Brain microvascular endothelial cell (primary cell): ENCODE measurements at regions not wholly inside any gene's neighbourhood (a gene's known extent, or its start where the extent isn't known, plus 50 kb on each side); places are given as distances from the start of the nearest gene placed in this dataset.
"Not testable (repeated sequence)": the region's sequence is repeated elsewhere in the genome, so short reads cannot be mapped to it uniquely, and the experiment has no call there.

Experiments
- DNase-seq: peaks from one replicate; pipeline ENCODE4 v3.0.0-alpha.2; 2020
- H3K27ac ChIP-seq: fragments of 250-450 bp; sonication (Bioruptor Pico); 2 replicates; pipeline ENCODE4 v1.5.1; 2020; ENCODE audit warnings: mild to moderate bottlenecking, moderate library complexity
- H3K27me3 ChIP-seq: fragments of 250-450 bp; sonication (Bioruptor Pico); replicated peaks from 2 replicates; pipeline ENCODE4 v1.5.1; 2020; ENCODE audit warnings: mild to moderate bottlenecking
- H3K36me3 ChIP-seq: fragments of 250-450 bp; sonication (Bioruptor Pico); replicated peaks from 2 replicates; pipeline ENCODE4 v1.5.1; 2020; ENCODE audit warnings: mild to moderate bottlenecking
- H3K4me3 ChIP-seq: 2 replicates; pipeline ENCODE4 v1.5.1; 2011; ENCODE audit warnings: low read depth, mild to moderate bottlenecking, control low read depth, low read length, moderate library complexity
- in situ Hi-C: cut with HindIII; loops from 2 replicates; pipeline ENCODE4 v1.10.0; 2017; ENCODE audit warnings: low sequenced_read_pairs, low pct_ligation_motif_present
- TF ChIP-seq, protein P1 (sequence below): IDR thresholded peaks from 2 replicates; pipeline ENCODE4 v1.5.1; 2011; ENCODE audit warnings: low read depth, mild to moderate bottlenecking, moderate library complexity, low read length, control low read depth, inconsistent platforms; ENCODE audit errors: missing control alignments

DNA sequence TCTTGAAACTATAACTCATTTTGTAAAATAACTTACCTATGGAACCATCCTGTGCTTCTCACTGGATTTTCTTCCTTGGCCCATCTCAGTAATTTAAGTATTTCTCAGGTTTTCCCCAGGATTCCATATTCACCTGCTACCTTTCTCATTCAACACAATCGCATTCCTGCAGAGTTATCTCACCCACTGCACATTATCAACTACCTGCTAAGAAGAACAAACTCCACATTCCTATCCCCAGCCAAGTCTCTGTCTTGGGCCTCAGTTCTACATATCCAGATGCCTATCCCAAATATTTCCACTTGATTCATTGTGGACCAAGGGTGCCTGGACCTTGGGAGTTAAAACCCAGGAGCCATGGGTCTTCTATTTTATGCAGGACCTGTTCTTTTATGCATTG lies 60.2 kb upstream of the KCNQ5 start:
- Histone ChIP-seq H3K4me3 (no peak overlapping the region), H3K27me3 (no peaks in the 10 kb centered on the region), H3K27ac (no peak overlapping the region), H3K36me3 (no peaks in the 10 kb centered on the region)
- DNase-seq: no peak
- in situ Hi-C loops: no loop called here
- TF ChIP-seq, protein P1, sequence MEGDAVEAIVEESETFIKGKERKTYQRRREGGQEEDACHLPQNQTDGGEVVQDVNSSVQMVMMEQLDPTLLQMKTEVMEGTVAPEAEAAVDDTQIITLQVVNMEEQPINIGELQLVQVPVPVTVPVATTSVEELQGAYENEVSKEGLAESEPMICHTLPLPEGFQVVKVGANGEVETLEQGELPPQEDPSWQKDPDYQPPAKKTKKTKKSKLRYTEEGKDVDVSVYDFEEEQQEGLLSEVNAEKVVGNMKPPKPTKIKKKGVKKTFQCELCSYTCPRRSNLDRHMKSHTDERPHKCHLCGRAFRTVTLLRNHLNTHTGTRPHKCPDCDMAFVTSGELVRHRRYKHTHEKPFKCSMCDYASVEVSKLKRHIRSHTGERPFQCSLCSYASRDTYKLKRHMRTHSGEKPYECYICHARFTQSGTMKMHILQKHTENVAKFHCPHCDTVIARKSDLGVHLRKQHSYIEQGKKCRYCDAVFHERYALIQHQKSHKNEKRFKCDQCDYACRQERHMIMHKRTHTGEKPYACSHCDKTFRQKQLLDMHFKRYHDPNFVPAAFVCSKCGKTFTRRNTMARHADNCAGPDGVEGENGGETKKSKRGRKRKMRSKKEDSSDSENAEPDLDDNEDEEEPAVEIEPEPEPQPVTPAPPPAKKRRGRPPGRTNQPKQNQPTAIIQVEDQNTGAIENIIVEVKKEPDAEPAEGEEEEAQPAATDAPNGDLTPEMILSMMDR: no peak

DNA sequence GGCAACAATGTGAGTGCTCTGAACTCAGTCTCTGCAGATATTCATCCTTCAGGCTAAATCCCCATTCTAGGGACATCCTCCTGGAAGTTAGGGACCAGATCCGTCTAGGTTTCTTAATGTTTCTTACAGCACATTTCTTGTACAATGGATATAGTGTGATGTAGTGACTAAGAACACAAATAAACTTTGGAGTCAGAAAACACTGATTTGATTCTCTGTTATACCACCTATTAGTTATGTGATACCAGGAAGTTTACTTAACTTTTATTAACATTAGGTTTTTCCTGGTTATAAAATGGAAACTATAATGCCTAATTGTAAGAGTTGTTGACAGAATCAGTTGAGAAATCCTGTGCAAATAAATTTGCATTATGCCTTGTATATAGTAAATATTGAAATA lies 57.6 kb upstream of the KCNQ5 start:
- Histone ChIP-seq H3K27me3 (no peaks in the 10 kb centered on the region), H3K27ac (no peak overlapping the region), H3K36me3 (no peaks in the 10 kb centered on the region), H3K4me3 (no peak overlapping the region)
- in situ Hi-C loops: no loop called here
- TF ChIP-seq, protein P1: no peak
- no peak for DNase-seq

DNA sequence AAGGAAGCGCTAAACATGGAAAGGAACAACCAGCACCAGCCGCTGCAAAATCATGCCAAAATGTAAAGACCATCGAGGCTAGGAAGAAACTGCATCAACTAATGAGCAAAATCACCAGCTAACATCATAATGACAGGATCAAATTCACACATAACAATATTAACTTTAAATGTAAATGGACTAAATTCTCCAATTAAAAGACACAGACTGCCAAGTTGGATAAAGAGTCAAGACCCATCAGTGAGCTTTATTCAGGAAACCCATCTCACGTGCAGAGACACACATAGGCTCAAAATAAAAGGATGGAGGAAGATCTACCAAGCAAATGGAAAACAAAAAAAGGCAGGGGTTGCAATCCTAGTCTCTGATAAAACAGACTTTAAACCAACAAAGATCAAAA lies 49.9 kb upstream of the KCNQ5 start:
- H3K4me3 ChIP-seq, DNase-seq, H3K36me3 ChIP-seq, H3K27ac ChIP-seq, H3K27me3 ChIP-seq, in situ Hi-C loops: not testable (repeated sequence)
